T-helper 2 cell treated with Interferon-gamma antibody and Interleukin-4, amounts not matched to agents 5 μg/mL and 100 μg/mL, for 36 hours (primary cell): ENCODE measurements at regions not wholly inside any gene's neighbourhood (a gene's known extent, or its start where the extent isn't known, plus 50 kb on each side); places are given as distances from the start of the nearest gene placed in this dataset.

Source experiments
- DNase-seq: peaks from one replicate; pipeline ENCODE4 v3.0.0; 2021; ENCODE audit warnings: low spot score
- H3K27ac Mint-ChIP-seq: one replicate; pipeline ENCODE4 v1.8.0; 2021; ENCODE audit warnings: mild to moderate bottlenecking, mixed read lengths
- H3K27me3 Mint-ChIP-seq: one replicate; pipeline ENCODE4 v1.8.0; 2021; ENCODE audit warnings: low read depth, mixed read lengths
- H3K36me3 Mint-ChIP-seq: one replicate; pipeline ENCODE4 v1.8.0; 2021; ENCODE audit warnings: low read depth, mixed read lengths
- H3K4me1 Mint-ChIP-seq: one replicate; pipeline ENCODE4 v1.8.0; 2021; ENCODE audit warnings: low read depth, mixed read lengths
- H3K4me3 Mint-ChIP-seq: one replicate; pipeline ENCODE4 v1.8.0; 2022; ENCODE audit warnings: mild to moderate bottlenecking, moderate library complexity, mixed read lengths
- H3K9me3 Mint-ChIP-seq: one replicate; pipeline ENCODE4 v1.8.0; 2021; ENCODE audit warnings: mixed read lengths

DNA sequence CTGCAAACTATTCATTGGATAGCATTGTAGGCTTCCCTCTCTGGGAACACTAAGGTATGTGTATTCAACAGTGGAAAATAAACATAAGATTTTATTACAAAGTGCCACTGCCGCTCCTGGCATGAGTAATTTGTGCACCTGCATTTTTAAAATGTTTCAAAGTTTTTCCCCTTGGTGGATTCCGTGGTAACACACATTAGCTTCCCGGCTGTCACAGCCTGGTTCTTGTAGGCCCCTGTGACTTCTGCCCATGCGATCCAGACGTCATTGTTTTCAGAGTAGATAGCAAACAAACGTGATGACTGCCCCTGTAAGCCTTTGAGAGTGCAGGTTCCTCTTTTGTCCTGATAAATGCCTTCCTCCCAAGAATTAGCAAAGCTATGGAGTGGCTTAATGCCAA lies 421.0 kb downstream of the ZNF521 start:
- Mint-ChIP-seq H3K9me3 (no peaks in the 10 kb centered on the region), H3K27ac (no peak overlapping the region), H3K27me3 (no peaks in the 10 kb centered on the region), H3K4me1 (no peaks in the 10 kb centered on the region), H3K36me3 (no peaks in the 10 kb centered on the region), H3K4me3 (no peak overlapping the region)
- DNase-seq = no peak

- no peaks in the 10 kb centered on the region for H3K4me1 Mint-ChIP-seq
- DNase-seq = no peak
- no peaks in the 10 kb centered on the region for H3K9me3 Mint-ChIP-seq
- H3K27me3 Mint-ChIP-seq = no peaks in the 10 kb centered on the region
- no peak overlapping the region for H3K27ac Mint-ChIP-seq
- H3K36me3 Mint-ChIP-seq = no peaks in the 10 kb centered on the region
- no peak overlapping the region for H3K4me3 Mint-ChIP-seq
These were observed 418.6 kb downstream of the ZNF521 start for GRCh38 chr18:24933345-24933744.

DNA sequence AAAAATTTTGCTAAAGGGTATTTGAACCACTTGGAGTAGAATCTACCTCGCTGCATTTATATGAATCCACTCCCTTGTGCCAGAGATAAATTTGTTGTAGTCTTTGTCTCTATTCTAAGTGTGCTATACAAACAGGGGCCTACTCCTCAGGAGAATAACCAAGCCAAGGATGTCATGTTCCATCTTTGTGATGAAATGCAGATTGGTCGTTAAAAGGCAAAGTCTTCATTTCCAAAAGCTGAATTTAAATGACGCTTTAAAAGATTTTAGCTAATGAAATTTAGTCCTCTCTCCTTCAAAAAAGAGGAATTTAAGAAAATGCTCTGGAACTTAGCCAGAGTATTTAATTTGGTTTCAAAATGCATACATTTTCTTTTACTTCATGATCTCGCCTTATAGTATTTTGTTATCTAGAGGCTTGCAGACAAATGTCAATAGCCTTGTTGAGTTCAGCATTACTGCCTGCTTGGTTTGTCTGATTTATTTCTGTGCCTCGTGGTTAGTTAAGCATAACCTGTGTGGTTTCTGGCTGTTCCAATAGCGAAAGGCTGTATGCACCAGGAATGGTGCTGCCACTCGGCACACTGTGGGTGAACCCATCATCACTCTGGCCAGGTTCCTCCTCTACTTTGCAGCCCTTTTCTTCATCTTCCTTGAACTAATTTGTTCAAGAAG lies 417.6 kb downstream of the ZNF521 start:
- Mint-ChIP-seq H3K9me3 (no peaks in the 10 kb centered on the region), H3K27me3 (no peaks in the 10 kb centered on the region), H3K36me3 (no peaks in the 10 kb centered on the region), H3K4me1 (no peaks in the 10 kb centered on the region), H3K27ac (no peak overlapping the region), H3K4me3 (no peak overlapping the region)
- no peak for DNase-seq

DNA sequence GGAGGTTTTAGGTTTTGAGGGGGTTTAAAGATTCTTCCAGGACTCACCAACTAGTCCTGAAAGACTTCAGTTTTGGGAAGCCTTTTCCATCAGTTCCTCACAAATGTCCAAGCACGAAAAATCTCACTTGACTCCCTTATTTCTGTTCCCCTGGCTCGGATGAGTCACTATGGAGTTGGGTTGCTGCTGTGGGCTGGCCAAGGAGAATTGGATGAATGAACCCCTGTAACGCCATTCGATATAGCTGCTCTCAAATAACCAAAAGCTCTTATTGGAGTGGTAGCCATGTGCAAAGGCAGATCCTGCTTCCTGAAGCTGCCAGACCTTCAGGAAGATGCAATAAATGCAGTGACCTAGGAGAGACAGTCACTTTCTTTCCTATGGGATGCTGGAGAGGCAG lies 417.0 kb downstream of the ZNF521 start:
- DNase-seq = no peak
- H3K4me3 Mint-ChIP-seq = no peak overlapping the region
- no peaks in the 10 kb centered on the region for H3K4me1 Mint-ChIP-seq
- no peaks in the 10 kb centered on the region for H3K9me3 Mint-ChIP-seq
- no peak overlapping the region for H3K27ac Mint-ChIP-seq
- no peaks in the 10 kb centered on the region for H3K36me3 Mint-ChIP-seq
- H3K27me3 Mint-ChIP-seq = no peaks in the 10 kb centered on the region

DNA sequence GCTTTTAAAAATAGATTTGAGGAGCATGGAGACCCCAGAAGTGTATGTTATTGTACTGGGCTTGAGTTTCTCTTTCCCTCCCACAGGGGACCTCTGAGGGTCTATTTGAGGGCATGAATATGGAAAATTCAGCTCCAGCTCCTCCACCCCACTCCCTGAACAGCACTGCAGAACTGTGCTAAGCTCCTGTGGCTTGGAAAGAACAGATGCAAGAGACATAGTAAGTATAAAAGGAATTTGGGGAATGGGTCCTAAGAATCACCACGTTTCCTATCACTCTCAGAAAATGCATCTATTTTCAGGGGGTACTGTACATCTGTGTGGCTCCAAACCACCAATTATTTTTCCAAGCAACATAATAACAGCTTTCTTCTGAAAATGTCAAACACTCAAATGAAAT lies 416.1 kb downstream of the ZNF521 start:
- Mint-ChIP-seq H3K27ac (no peak overlapping the region), H3K27me3 (no peaks in the 10 kb centered on the region), H3K4me1 (no peaks in the 10 kb centered on the region), H3K9me3 (no peaks in the 10 kb centered on the region), H3K4me3 (no peak overlapping the region), H3K36me3 (no peaks in the 10 kb centered on the region)
- DNase-seq = no peak

- Mint-ChIP-seq H3K4me3 (no peak overlapping the region), H3K36me3 (no peaks in the 10 kb centered on the region), H3K4me1 (no peaks in the 10 kb centered on the region), H3K27me3 (no peaks in the 10 kb centered on the region), H3K9me3 (no peaks in the 10 kb centered on the region), H3K27ac (no peak overlapping the region)
- no peak for DNase-seq
These were observed 415.3 kb downstream of the ZNF521 start for GRCh38 chr18:24936691-24937090.

- H3K4me3 Mint-ChIP-seq = no peak overlapping the region
- H3K4me1 Mint-ChIP-seq = no peaks in the 10 kb centered on the region
- no peaks in the 10 kb centered on the region for H3K36me3 Mint-ChIP-seq
- H3K9me3 Mint-ChIP-seq = no peaks in the 10 kb centered on the region
- H3K27me3 Mint-ChIP-seq = no peaks in the 10 kb centered on the region
- DNase-seq = no peak
- no peak overlapping the region for H3K27ac Mint-ChIP-seq
These were observed 414.2 kb downstream of the ZNF521 start for GRCh38 chr18:24937639-24938275.

DNA sequence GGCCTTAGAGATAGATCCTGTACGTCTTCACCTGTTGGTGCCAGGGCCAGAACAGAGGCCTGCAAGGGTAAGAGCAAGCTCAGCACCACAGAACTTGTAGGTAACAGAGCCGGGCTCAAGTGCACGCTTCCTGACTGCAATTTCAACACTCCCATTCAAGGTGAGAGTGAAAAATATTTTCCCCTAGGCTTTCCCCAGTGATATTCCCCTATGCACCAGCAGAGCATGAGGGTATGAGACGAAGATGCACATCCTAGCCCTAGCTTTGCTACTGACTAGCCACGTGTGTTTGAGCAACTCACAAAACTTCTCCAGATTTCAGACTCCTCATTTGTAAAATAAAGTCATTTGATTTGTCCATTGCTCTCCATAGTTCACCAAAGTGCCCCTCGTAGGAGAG lies 411.6 kb downstream of the ZNF521 start:
- Mint-ChIP-seq H3K4me1 (no peaks in the 10 kb centered on the region), H3K27ac (no peak overlapping the region), H3K36me3 (no peaks in the 10 kb centered on the region), H3K27me3 (no peaks in the 10 kb centered on the region), H3K4me3 (no peak overlapping the region), H3K9me3 (no peaks in the 10 kb centered on the region)
- no peak for DNase-seq

DNA sequence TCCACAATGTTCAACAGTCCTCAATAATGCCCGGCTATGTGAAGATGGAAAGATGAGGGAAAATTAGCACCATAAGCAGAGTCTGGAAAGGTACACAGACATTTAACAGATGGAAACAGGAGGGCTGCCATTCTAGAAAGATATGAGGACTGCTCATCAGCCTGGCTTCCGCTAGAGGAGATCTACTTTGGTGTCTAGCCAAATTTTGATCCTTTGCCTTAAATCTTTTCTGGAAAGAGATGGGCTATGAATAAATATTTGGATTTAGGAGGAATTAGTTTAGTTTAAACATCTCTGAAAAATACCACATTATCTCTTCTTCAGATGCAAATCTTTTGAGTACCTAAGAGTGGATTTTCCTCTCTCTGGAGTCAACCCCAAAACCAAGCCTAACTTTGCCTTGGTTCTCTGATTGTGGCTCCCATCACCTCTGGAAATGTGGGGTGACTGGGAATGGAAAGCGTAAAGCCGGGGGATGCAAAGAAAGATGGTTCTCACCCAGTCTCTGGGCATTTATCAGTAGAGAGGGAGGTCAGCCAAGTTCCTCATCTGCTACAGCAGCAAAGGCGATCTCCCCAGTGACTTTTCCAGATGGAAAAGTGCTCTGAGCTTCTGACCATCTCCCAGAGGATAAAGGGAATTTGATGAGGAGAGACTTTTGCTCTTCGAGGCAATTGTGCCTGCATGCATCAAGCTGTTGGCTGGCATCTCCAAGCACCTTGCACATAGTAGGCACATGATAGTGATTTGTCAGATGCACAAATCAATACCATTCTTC lies 410.6 kb downstream of the ZNF521 start:
- Mint-ChIP-seq H3K4me1 (no peaks in the 10 kb centered on the region), H3K36me3 (no peaks in the 10 kb centered on the region), H3K27me3 (no peaks in the 10 kb centered on the region), H3K4me3 (no peak overlapping the region), H3K27ac (no peak overlapping the region), H3K9me3 (no peaks in the 10 kb centered on the region)
- no peak for DNase-seq

DNA sequence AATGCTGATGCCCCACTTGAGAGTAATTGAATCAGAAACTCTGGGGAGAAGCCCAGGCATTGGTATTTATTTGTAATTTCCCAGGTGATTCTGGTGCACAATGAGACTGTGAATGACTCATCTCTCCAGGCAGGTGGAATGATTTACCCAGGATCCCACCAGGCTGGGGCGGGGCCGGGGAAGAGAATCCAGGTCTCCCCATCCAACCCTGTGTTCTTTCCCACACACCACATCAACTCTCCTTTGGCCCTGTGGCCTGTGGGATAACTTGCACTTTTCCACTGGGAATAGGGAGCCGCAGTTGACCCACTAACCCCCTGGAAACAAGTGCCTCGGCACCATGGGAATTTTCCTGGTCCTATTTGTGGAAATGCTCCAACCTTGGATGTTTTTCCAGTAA lies 409.8 kb downstream of the ZNF521 start:
- H3K9me3 Mint-ChIP-seq = no peaks in the 10 kb centered on the region
- no peak overlapping the region for H3K4me3 Mint-ChIP-seq
- H3K4me1 Mint-ChIP-seq = no peaks in the 10 kb centered on the region
- DNase-seq = no peak
- H3K27ac Mint-ChIP-seq = no peak overlapping the region
- H3K36me3 Mint-ChIP-seq = no peaks in the 10 kb centered on the region
- H3K27me3 Mint-ChIP-seq = no peaks in the 10 kb centered on the region

GRCh38 chr18:24947521-24948305 lies 404.3 kb downstream of the ZNF521 start:
- Mint-ChIP-seq H3K4me1 (no peaks in the 10 kb centered on the region), H3K4me3 (no peak overlapping the region), H3K36me3 (no peaks in the 10 kb centered on the region), H3K27ac (no peak overlapping the region), H3K9me3 (no peaks in the 10 kb centered on the region), H3K27me3 (no peaks in the 10 kb centered on the region)
- no peak for DNase-seq

DNA sequence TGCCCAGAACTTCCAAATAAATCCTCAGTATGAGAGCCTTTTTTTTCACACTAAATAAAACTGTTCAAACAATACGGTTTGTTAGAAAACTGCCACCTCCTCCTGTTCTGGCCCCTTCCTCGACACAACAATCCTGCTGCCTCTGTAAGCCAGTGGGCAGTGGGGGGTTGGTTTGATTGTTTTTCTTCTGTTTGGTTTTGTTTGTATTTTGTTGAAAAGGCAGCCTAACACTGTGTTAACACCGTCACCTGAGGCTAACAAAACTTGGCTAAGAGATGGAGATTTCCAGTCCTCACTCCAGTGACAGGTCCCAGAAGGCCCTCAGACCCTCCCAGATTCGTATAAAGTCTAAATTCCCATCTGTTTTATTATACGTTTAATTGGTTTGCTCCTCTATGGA lies 402.1 kb downstream of the ZNF521 start:
- no peaks in the 10 kb centered on the region for H3K27me3 Mint-ChIP-seq
- DNase-seq = no peak
- H3K9me3 Mint-ChIP-seq = no peaks in the 10 kb centered on the region
- H3K36me3 Mint-ChIP-seq = no peaks in the 10 kb centered on the region
- no peaks in the 10 kb centered on the region for H3K4me1 Mint-ChIP-seq
- H3K4me3 Mint-ChIP-seq = no peak overlapping the region
- no peak overlapping the region for H3K27ac Mint-ChIP-seq

GRCh38 chr18:24954341-24954740 lies 397.6 kb downstream of the ZNF521 start:
- Mint-ChIP-seq H3K4me1 (no peaks in the 10 kb centered on the region), H3K27ac (no peak overlapping the region), H3K27me3 (no peaks in the 10 kb centered on the region), H3K4me3 (no peak overlapping the region), H3K9me3 (no peaks in the 10 kb centered on the region), H3K36me3 (no peaks in the 10 kb centered on the region)
- DNase-seq = no peak

GRCh38 chr18:24958001-24958400 lies 394.0 kb downstream of the ZNF521 start:
- H3K4me3 Mint-ChIP-seq = no peak overlapping the region
- no peak overlapping the region for H3K27ac Mint-ChIP-seq
- H3K4me1 Mint-ChIP-seq = no peaks in the 10 kb centered on the region
- H3K9me3 Mint-ChIP-seq = no peaks in the 10 kb centered on the region
- no peaks in the 10 kb centered on the region for H3K27me3 Mint-ChIP-seq
- no peak for DNase-seq
- H3K36me3 Mint-ChIP-seq = no peaks in the 10 kb centered on the region
